HG02885 (cell line): ENCODE measurements at regions not wholly inside any gene's neighbourhood (a gene's known extent, or its start where the extent isn't known, plus 50 kb on each side); places are given as distances from the start of the nearest gene placed in this dataset.

Experiments used
- ATAC-seq: cut with Tn5 transposase; IDR thresholded peaks from one replicate; pipeline ENCODE4 v1.9.1; 2021; ENCODE audit warnings: mild to moderate bottlenecking; ENCODE audit not compliant: unreplicated experiment, poor library complexity

- ATAC-seq = no peak
These were observed 156.0 kb downstream of the KATNAL1 start for GRCh38 chr13:30151388-30151787.

GRCh38 chr13:30149248-30149647 lies 158.1 kb downstream of the KATNAL1 start:
- ATAC-seq = no peak

GRCh38 chr13:30148786-30149185 lies 158.6 kb downstream of the KATNAL1 start:
- no peak for ATAC-seq

- peak; percentile 31 for ATAC-seq
These were observed 159.1 kb downstream of the KATNAL1 start for GRCh38 chr13:30148171-30148754.

- ATAC-seq = no peak
These were observed 159.9 kb downstream of the KATNAL1 start for GRCh38 chr13:30147421-30147820.

GRCh38 chr13:30147015-30147414 lies 160.3 kb downstream of the KATNAL1 start:
- no peak for ATAC-seq

GRCh38 chr13:30145709-30146367 lies 161.5 kb downstream of the KATNAL1 start:
- peak; percentile 63 for ATAC-seq

- no peak for ATAC-seq
These were observed 163.5 kb downstream of the KATNAL1 start for GRCh38 chr13:30143666-30144400.

GRCh38 chr13:30142486-30143211 lies 164.7 kb downstream of the KATNAL1 start:
- ATAC-seq = no peak

GRCh38 chr13:30141775-30142485 lies 165.4 kb downstream of the KATNAL1 start:
- no peak for ATAC-seq

GRCh38 chr13:30140973-30141372 lies 166.4 kb downstream of the KATNAL1 start:
- no peak for ATAC-seq

GRCh38 chr13:30138511-30138910 lies 168.8 kb downstream of the KATNAL1 start:
- no peak for ATAC-seq

- no peak for ATAC-seq
These were observed 171.5 kb downstream of the KATNAL1 start for GRCh38 chr13:30135868-30136267.

- no peak for ATAC-seq
These were observed 172.0 kb downstream of the KATNAL1 start for GRCh38 chr13:30135351-30135750.

- no peak for ATAC-seq
These were observed 172.8 kb downstream of the KATNAL1 start for GRCh38 chr13:30134578-30134977.

- ATAC-seq = no peak
These were observed 173.4 kb downstream of the KATNAL1 start for GRCh38 chr13:30133996-30134395.

- ATAC-seq = no peak
These were observed 173.8 kb downstream of the KATNAL1 start for GRCh38 chr13:30133554-30133912.

GRCh38 chr13:30132623-30133553 lies 174.5 kb downstream of the KATNAL1 start:
- ATAC-seq = peak; percentile 96

GRCh38 chr13:30129411-30129810 lies 177.9 kb downstream of the KATNAL1 start:
- ATAC-seq = no peak
